ENCODE measurements at regions not wholly inside any gene's neighbourhood (a gene's known extent, or its start where the extent isn't known, plus 50 kb on each side); places are given as distances from the start of the nearest gene placed in this dataset.
"Not testable (repeated sequence)": the region's sequence is repeated elsewhere in the genome, so short reads cannot be mapped to it uniquely, and the experiment has no call there.

DNA sequence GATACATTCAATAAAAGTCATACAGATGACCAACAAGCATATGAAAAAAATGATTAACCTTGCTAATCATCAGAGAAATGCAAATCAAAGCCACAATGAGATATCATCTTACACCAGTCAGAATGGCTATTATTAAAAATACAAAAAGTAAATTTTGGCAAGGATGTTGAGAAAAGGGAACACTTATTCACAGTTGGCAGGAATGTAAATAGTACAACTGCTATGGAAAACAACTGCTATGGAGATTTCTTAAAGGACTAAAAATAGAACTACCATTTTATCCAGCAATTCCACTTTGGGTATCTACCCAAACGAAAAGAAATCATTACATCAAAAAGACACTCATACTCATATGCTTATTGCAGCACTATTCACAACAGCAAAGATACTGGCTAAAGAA is 1121.8 kb downstream of the TBL1XR1 start:
- no peak for DNase-seq (ENCODE audit: low spot score)

DNA sequence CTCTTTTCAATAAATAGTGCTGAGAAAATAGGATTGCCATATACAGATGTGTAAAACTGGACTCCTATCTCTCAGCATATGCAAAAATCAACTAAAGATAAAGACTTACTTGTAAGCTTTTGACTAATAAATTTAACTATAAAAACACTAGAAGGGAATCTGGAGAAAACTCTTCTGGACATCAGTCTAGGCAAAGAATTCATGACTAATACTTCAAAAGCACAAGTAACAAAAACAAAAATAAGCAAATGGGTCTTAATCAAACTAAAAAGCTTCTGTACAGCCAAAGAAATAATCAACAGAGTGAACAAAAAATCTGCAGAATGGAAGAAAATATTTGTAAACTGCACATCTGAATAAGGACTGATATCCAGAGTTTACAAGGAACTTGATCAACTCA is 1122.2 kb downstream of the TBL1XR1 start:
- DNase-seq (ENCODE audit: low spot score): no peak

DNA sequence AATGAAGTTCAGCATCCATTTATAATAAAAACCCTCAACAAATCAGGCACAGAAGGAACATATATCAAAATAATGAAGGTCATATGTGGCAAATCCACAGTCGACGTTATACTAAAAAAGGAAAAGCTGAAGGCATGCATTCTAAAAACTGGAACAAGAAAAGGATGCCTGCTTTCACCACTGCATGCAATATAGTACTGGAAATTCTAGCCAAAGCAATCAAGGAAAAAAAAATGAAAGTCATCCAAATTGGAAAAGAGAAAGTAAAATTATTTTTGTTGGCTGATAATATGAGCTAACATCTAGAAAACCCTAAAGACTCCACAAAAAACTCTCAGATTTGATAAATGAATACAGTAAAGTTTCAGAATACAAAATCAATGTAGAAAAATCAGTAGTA is 1123.2 kb downstream of the TBL1XR1 start:
- no peak for DNase-seq (ENCODE audit: low spot score)

DNA sequence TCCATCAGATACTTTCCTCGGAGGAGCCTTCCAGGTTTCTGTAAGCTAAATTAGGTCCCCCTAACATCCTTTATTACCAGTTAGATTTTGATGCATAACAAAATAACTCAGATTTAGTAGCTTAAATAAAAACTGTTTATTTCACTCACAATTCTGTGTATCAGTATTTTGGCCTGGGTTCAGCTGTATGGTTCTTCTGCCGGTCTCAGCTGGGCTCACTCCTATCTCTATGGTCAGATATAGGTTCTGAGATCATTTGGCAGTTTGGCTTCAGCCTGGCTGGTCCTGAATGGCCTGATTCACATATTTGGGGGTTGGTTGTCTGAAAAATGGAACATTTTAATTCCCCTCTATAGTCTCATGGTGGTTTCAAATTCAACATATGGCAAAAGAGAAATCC is 1125.3 kb downstream of the TBL1XR1 start:
- DNase-seq (ENCODE audit: low spot score): no peak

DNA sequence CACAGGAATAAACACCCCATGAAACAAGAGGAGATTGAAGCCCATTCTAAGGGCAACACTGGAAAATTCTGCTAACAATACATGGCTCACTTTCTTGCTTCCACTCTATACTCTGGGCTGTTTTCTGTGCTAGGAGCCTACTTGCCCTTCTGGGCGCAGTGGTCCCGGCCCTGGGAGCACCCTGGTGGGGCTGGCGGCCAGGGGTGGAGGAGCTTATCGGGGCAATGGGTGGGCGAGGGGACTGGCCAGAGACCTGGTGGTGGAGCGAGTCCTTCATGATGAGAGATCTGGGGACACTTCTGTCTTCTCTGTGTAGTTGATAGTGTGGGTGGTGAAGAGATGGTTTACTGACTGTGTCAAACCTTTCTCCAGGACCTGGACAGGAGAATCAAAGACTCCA is 1128.5 kb downstream of the TBL1XR1 start:
- no peak for DNase-seq (ENCODE audit: low spot score)

DNA sequence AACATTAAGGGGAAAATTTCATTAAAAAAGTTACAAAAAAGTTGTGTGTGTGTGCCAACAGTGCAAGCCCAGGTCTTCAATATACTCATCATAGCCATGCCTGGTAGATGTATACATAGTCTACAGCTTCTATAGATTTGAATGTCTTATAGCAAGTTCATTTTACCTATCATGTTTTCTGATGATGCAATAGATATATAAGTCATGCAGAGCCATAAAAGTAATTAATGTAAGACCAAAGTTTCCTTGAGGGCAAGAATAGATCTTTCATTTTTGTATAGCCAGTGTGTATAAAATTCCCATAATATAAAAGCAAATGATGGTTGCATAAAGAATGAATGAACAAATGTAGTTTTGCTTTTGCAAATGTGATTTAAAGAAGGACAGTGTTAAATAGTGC is 1138.4 kb downstream of the TBL1XR1 start:
- DNase-seq (ENCODE audit: low spot score): no peak

DNA sequence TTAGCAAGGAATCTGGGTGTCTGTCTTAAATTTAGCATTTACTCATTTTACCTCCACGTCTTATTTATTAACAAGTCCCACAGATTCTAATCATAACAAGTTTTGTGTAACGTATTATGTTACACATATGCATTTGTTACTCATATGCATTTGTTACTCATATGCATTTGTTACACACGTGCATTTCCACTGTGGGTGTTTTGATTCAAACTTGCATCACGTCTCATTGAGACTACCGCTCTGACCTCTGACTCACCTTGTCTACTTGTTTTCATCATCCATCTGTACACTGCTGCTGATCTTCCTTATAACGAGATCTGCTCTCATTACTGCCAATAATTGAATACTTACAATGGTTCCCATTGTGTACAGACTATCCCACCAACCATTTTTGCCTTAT is 1141.4 kb downstream of the TBL1XR1 start:
- DNase-seq (ENCODE audit: low spot score): no peak

- DNase-seq (ENCODE audit: low spot score): no peak
Measured at GRCh38 chr3:176051766-176052165, 1145.5 kb downstream of the TBL1XR1 start.

- no peak for DNase-seq (ENCODE audit: low spot score)
Measured at GRCh38 chr3:176046703-176047102, 1150.6 kb downstream of the TBL1XR1 start.

DNA sequence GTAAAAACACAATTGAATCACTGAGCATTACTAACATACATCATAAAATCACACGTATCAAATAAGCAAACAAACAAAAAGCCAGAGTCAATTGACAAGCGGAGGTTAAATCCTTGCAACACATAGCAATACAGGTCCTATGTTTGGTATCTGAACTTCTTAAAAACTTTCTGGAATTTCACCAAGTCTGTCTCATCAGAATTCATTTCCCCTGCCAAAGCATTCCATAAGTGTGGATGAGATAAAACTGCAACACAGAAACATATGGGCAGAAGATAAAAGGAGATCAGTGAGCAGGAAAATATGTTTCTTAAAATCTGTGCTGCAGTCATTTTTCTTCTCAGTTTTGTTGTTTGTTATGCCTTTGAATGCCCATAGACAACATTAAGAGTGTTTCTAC is 1155.5 kb downstream of the TBL1XR1 start:
- DNase-seq (ENCODE audit: low spot score): peak; percentile 93

DNA sequence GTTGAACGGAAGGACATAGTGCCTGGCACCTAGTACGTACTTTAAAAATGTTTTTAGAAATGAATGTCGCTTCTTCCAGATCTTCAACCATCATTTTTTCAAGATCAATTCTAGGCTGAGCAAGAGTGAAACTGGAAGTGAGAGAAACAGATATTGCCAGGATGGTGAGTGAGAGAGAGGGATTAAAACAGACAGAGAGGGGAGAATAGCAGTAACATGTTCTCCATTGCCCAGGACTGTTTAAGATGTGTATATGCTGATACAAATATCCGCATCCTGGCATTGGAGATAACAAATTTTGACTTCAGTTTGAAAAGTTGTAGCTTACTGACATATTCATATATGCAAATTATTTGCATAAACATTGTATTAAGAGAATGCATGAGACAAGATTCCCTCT is 1156.1 kb downstream of the TBL1XR1 start:
- DNase-seq (ENCODE audit: low spot score): no peak

DNA sequence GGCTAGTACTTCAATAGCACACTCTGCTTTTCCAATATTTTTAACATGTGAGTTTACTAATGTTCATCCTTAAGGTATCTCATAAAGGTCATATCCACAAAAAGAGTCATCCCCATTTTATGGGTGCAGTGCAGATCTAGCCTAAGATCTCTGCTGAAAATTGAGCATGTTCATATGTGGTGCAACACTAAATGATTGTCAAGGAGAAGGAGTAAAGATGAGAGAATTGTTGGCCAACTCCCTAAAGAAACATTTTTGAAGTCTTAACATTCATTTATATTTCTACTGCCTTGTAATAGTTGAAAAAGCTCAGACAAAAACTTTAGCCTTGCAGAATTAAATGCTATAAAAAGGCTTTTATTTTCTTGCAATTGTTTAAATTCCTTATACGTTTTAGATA is 1159.6 kb downstream of the TBL1XR1 start:
- no peak for DNase-seq (ENCODE audit: low spot score)

DNA sequence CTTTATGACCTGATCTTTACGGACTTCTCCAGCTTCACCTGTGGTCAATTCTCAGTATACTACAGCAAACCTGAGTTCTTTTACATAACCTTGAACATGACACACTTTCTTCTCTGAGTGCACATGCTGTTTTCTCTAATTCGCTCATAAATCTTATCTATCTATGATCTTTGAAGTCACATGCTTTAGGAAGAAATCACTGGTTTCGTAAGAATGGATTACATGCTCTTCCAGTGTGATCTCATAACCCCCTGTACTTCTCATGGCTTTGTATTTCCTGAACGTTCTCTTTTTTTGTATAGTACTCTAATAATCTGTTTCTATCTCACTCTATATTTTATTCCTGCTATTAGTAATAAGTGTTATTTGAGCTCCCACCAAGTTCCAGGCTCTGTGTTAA is 1165.2 kb downstream of the TBL1XR1 start:
- DNase-seq (ENCODE audit: low spot score): no peak

- DNase-seq (ENCODE audit: low spot score): not testable (repeated sequence)
Measured at GRCh38 chr3:176016203-176016602, 1157.1 kb downstream of the NAALADL2 start.

DNA sequence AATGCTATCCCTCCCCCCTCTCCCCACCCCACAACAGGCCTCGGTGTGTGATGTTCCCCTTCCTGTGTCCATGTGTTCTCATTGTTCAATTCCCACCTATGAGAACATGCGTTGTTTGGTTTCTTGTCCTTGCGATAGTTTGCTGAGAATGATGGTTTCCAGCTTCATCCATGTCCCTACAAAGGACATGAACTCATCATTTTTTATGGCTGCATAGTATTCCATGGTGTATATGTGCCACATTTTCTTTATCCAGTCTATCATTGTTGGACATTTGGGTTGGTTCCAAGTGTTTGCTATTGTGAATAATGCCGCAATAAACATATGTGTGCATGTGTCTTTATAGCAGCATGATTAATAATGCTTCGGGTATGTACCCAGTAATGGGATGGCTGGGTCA is 1156.1 kb downstream of the NAALADL2 start:
- not testable (repeated sequence) for DNase-seq (ENCODE audit: low spot score)

- DNase-seq (ENCODE audit: low spot score): no peak
Measured at GRCh38 chr3:176009256-176009655, 1150.1 kb downstream of the NAALADL2 start.

DNA sequence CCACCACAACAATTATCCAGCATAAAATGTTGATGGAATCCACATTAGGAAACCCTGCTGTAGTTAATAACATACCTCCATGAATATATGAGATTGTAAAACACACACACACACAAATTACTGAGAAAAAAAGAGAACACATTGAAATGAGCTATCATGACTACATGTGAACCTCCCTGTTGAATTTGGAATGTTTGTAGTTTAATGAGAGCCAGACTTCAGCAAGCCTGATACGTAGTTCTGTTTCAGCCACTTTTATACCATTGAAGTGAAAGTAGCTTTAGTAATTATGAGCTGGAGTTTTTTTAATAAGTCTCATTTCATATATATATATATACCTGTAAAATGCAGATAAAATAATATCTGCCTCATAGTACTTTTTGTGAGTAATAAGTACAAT is 1146.4 kb downstream of the NAALADL2 start:
- no peak for DNase-seq (ENCODE audit: low spot score)

DNA sequence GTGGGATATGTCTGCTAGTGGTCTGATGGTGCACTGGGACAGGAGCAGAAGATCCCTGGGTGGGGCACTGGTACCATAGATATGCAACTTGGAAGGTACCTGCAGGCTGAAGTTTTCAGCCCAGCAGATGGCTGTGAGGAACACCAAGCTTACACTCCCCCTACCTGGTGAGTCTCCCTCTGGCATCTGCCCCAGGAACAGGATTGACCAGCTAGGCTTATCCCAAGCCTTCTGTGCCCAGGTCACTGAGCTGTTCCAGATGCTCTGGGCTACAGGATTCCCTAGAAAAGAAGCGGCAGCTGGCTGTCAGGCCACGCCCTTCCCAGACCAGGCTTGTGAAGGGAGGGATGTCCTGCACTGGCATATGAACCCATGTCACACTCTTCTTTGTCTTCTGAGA is 1130.0 kb downstream of the NAALADL2 start:
- no peak for DNase-seq (ENCODE audit: low spot score)

GRCh38 chr3:175988401-175988800 is 1129.3 kb downstream of the NAALADL2 start:
- DNase-seq (ENCODE audit: low spot score): no peak

DNA sequence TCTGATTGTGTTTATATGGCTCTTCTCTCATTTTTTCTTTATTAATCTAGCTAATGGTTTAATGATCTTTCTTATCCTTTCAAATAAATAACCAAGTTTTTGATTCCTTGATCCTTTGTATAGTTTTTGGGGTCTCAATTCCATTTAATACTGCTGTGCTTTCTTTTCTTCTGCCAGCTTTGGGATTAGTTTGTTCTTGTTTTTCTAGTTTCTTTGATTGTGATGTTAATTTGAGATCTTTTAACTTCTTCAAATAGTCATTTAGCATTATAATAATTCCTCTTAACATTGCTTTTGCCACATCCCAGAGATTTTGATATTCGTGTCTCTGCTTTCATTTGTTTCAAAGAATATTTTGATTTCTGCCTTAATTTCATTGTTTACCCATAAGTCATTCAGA is 1126.6 kb downstream of the NAALADL2 start:
- no peak for DNase-seq (ENCODE audit: low spot score)

- DNase-seq (ENCODE audit: low spot score): no peak
Measured at GRCh38 chr3:175983379-175983778, 1124.2 kb downstream of the NAALADL2 start.

- DNase-seq (ENCODE audit: low spot score): peak; percentile 91
Measured at GRCh38 chr3:175980486-175981090, 1121.5 kb downstream of the NAALADL2 start.

DNA sequence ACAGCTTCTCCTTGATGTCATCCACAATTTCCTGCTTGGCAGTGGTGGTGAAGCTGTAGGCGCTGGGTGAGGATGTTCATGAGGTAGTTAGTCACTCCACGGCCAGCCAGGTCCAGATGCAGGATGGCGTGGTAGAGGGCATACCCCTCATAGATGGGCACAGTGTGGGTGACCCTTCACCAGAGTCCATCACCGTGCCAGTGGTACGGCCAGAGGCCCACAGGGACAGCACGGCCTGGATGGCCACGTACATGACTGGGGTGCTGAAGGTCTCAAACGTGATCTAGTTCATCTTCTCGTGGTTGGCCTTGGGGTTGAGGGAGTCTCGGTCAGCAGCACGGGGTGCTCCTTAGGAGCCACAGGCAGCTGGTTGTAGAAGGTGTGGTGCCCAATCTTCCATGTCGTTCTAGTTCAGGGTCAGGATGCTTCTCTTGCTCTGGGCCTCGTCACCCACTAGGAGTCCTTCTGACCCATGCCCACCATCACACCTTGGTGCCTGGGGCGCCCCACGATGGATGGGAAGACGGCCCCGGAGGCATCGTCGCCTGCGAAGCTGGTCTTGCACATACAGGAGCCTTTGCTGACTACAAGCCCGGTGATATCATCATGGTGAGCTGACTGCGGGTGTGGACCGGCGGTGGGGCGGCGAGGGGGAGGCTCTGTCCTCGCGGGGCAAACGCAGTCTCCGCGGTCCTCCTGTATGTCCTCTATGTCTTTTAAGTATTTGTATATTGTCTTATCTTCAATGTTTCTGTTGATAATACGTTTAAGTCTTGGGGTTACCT is 1119.0 kb downstream of the NAALADL2 start:
- no peak for DNase-seq (ENCODE audit: low spot score)

- no peak for DNase-seq (ENCODE audit: low spot score)
Measured at GRCh38 chr3:175969456-175969855, 1110.3 kb downstream of the NAALADL2 start.

Measured in umbilical cord (tissue), 1 donor.